ENCODE measurements at regions not wholly inside any gene's neighbourhood (a gene's known extent, or its start where the extent isn't known, plus 50 kb on each side); places are given as distances from the start of the nearest gene placed in this dataset.

DNA sequence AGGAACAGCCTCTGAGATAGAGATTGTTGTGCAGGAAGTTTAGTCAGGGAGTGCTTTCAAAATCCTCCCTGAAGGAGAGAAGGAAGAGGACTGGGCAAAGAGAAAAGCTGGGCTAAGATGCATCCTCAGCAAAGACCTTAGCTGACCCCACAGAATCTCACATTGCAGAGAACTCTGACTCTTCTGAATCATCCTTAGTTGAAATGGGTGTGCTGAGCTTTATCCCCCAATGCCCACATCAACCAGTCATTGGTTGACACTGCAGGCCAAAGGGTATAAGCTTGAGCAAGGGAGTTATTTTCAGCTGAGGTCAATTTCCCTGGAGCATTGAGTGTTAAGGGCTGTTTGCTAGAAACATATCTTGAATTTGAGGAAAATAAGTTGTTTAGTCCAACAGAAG is 732.2 kb downstream of the CBLN4 start:
- TF ChIP-seq, protein P1, sequence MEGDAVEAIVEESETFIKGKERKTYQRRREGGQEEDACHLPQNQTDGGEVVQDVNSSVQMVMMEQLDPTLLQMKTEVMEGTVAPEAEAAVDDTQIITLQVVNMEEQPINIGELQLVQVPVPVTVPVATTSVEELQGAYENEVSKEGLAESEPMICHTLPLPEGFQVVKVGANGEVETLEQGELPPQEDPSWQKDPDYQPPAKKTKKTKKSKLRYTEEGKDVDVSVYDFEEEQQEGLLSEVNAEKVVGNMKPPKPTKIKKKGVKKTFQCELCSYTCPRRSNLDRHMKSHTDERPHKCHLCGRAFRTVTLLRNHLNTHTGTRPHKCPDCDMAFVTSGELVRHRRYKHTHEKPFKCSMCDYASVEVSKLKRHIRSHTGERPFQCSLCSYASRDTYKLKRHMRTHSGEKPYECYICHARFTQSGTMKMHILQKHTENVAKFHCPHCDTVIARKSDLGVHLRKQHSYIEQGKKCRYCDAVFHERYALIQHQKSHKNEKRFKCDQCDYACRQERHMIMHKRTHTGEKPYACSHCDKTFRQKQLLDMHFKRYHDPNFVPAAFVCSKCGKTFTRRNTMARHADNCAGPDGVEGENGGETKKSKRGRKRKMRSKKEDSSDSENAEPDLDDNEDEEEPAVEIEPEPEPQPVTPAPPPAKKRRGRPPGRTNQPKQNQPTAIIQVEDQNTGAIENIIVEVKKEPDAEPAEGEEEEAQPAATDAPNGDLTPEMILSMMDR (IDR thresholded peaks at IDR 0.05): no peak
- no peak for TF ChIP-seq EZH2 (IDR thresholded peaks at IDR 0.05; ENCODE audit: borderline replicate concordance, insufficient read depth, low read depth, low read length, poor library complexity, severe bottlenecking)
